Activated T-cell treated with anti-CD3 and anti-CD28 coated beads, Interleukin-2, amount 50 U/mL, for 72 hours (primary cell): ENCODE measurements at regions not wholly inside any gene's neighbourhood (a gene's known extent, or its start where the extent isn't known, plus 50 kb on each side); places are given as distances from the start of the nearest gene placed in this dataset.

Experiments used
- ATAC-seq, 2 donors: fragments of 150-1000 bp; cut with Tn5 transposase; replicated peaks in 1 of 2; 2 replicates each; pipeline ENCODE4 v1.10.0; 2021; ENCODE audit warnings: moderate library complexity in 2 of 2, mild to moderate bottlenecking in 1 of 2
- DNase-seq, 2 donors: peaks; one replicate each; pipeline ENCODE4 v3.0.0; 2021 to 2022; ENCODE audit warnings: mixed read lengths in 1 of 2
- H3K27ac Mint-ChIP-seq: one replicate; pipeline ENCODE4 v1.8.0; 2022; ENCODE audit warnings: mild to moderate bottlenecking, moderate library complexity, mixed read lengths
- H3K27me3 Mint-ChIP-seq: one replicate; pipeline ENCODE4 v1.8.0; 2022; ENCODE audit warnings: low read depth, mixed read lengths
- H3K36me3 Mint-ChIP-seq, 2 donors: one replicate each; pipeline ENCODE4 v1.8.0; 2022; ENCODE audit warnings: mixed read lengths in 2 of 2, mild to moderate bottlenecking in 1 of 2; ENCODE audit not compliant: insufficient read depth in 2 of 2
- H3K4me1 Mint-ChIP-seq: one replicate; pipeline ENCODE4 v1.8.0; 2022; ENCODE audit warnings: low read depth, mixed read lengths
- H3K4me3 Mint-ChIP-seq, 2 donors: one replicate each; pipeline ENCODE4 v1.8.0; 2022; ENCODE audit warnings: mild to moderate bottlenecking in 2 of 2, mixed read lengths in 2 of 2, moderate library complexity in 2 of 2
- H3K9me3 Mint-ChIP-seq, 2 donors: one replicate each; pipeline ENCODE4 v1.8.0; 2022; ENCODE audit warnings: mixed read lengths in 2 of 2

- Mint-ChIP-seq H3K27ac (no peak overlapping the region), H3K27me3 (no peaks in the 10 kb centered on the region), H3K9me3 (peaks cover 3% of the 10 kb centered on the region in 2 donors), H3K4me1 (no peaks in the 10 kb centered on the region), H3K4me3 (no peak overlapping the region), H3K36me3 (peaks cover 0 to 6% of the 10 kb centered on the region in 2 donors)
- ATAC-seq (no peak), DNase-seq (no peak)
Measured at GRCh38 chr18:5091741-5092140, 105.3 kb downstream of the AKAIN1 start.

GRCh38 chr18:5075297-5075696, 121.8 kb downstream of the AKAIN1 start:
- no peaks in the 10 kb centered on the region for H3K9me3 Mint-ChIP-seq
- H3K4me1 Mint-ChIP-seq = no peaks in the 10 kb centered on the region

GRCh38 chr18:5073026-5073944, 123.8 kb downstream of the AKAIN1 start:
- Mint-ChIP-seq H3K36me3 (no peaks in the 10 kb centered on the region), H3K27ac (no peak overlapping the region), H3K9me3 (no peaks in the 10 kb centered on the region), H3K27me3 (peaks cover 1% of the 10 kb centered on the region), H3K4me1 (no peaks in the 10 kb centered on the region), H3K4me3 (no peak overlapping the region)
- DNase-seq (peak; percentile 19), ATAC-seq (peak in 1 of 2 donors; percentile 46)

More at GRCh38 chr18:5075297-5075696, 121.8 kb downstream of the AKAIN1 start:
- no peaks in the 10 kb centered on the region for H3K36me3 Mint-ChIP-seq
- no peak for ATAC-seq
- H3K4me3 Mint-ChIP-seq = no peak overlapping the region
- H3K27ac Mint-ChIP-seq = no peak overlapping the region
- peaks cover 6% of the 10 kb centered on the region for H3K27me3 Mint-ChIP-seq
- DNase-seq = no peak

GRCh38 chr18:5068851-5069250, 128.2 kb downstream of the AKAIN1 start:
- no peak for ATAC-seq
- Mint-ChIP-seq H3K9me3 (no peaks in the 10 kb centered on the region), H3K4me3 (no peak overlapping the region), H3K27ac (no peak overlapping the region), H3K36me3 (no peaks in the 10 kb centered on the region), H3K27me3 (no peaks in the 10 kb centered on the region), H3K4me1 (no peaks in the 10 kb centered on the region)
- DNase-seq = no peak

GRCh38 chr18:5066380-5066977, 130.6 kb downstream of the AKAIN1 start:
- ATAC-seq (no peak), DNase-seq (peak; percentile 15 to 32)
- H3K36me3 Mint-ChIP-seq = no peaks in the 10 kb centered on the region
- no peak overlapping the region for H3K27ac Mint-ChIP-seq
- no peaks in the 10 kb centered on the region for H3K27me3 Mint-ChIP-seq
- H3K4me1 Mint-ChIP-seq = no peaks in the 10 kb centered on the region
- no peak overlapping the region for H3K4me3 Mint-ChIP-seq
- no peaks in the 10 kb centered on the region for H3K9me3 Mint-ChIP-seq

GRCh38 chr18:5065615-5066014, 131.4 kb downstream of the AKAIN1 start:
- no peaks in the 10 kb centered on the region for H3K27me3 Mint-ChIP-seq
- H3K27ac Mint-ChIP-seq = no peak overlapping the region
- no peak overlapping the region for H3K4me3 Mint-ChIP-seq
- H3K9me3 Mint-ChIP-seq = no peaks in the 10 kb centered on the region
- H3K4me1 Mint-ChIP-seq = no peaks in the 10 kb centered on the region
- H3K36me3 Mint-ChIP-seq = no peaks in the 10 kb centered on the region
- ATAC-seq (no peak), DNase-seq (no peak)

GRCh38 chr18:5064841-5065370, 132.2 kb downstream of the AKAIN1 start:
- H3K36me3 Mint-ChIP-seq = no peaks in the 10 kb centered on the region
- H3K4me3 Mint-ChIP-seq = no peak overlapping the region
- no peaks in the 10 kb centered on the region for H3K27me3 Mint-ChIP-seq
- DNase-seq (no peak), ATAC-seq (no peak)
- no peaks in the 10 kb centered on the region for H3K4me1 Mint-ChIP-seq
- no peak overlapping the region for H3K27ac Mint-ChIP-seq
- H3K9me3 Mint-ChIP-seq = no peaks in the 10 kb centered on the region

GRCh38 chr18:5061785-5062184, 135.3 kb downstream of the AKAIN1 start:
- Mint-ChIP-seq H3K4me1 (peaks cover 20% of the 10 kb centered on the region), H3K9me3 (no peaks in the 10 kb centered on the region), H3K4me3 (no peak overlapping the region), H3K27ac (no peak overlapping the region), H3K36me3 (no peaks in the 10 kb centered on the region), H3K27me3 (peaks cover 6% of the 10 kb centered on the region)
- ATAC-seq (no peak), DNase-seq (no peak)

GRCh38 chr18:5060543-5060942, 136.5 kb downstream of the AKAIN1 start:
- peaks cover 20% of the 10 kb centered on the region for H3K4me1 Mint-ChIP-seq
- no peak overlapping the region for H3K4me3 Mint-ChIP-seq
- ATAC-seq (no peak), DNase-seq (no peak)
- no peak overlapping the region for H3K27ac Mint-ChIP-seq
- H3K27me3 Mint-ChIP-seq = peaks cover 6% of the 10 kb centered on the region
- H3K9me3 Mint-ChIP-seq = no peaks in the 10 kb centered on the region
- no peaks in the 10 kb centered on the region for H3K36me3 Mint-ChIP-seq

GRCh38 chr18:5059696-5060032, 137.4 kb downstream of the AKAIN1 start:
- DNase-seq (no peak), ATAC-seq (no peak)
- Mint-ChIP-seq H3K4me1 (peaks cover 20% of the 10 kb centered on the region), H3K4me3 (no peak overlapping the region), H3K27me3 (peaks cover 6% of the 10 kb centered on the region), H3K36me3 (no peaks in the 10 kb centered on the region), H3K9me3 (no peaks in the 10 kb centered on the region), H3K27ac (no peak overlapping the region)

- DNase-seq = peak; percentile 10 to 12
- no peaks in the 10 kb centered on the region for H3K36me3 Mint-ChIP-seq
- H3K4me1 Mint-ChIP-seq = peaks cover 20% of the 10 kb centered on the region
- H3K9me3 Mint-ChIP-seq = no peaks in the 10 kb centered on the region
- no peak overlapping the region for H3K27ac Mint-ChIP-seq
- peak overlapping the region in 1 of 2 donors; percentile 26 for H3K4me3 Mint-ChIP-seq
- peak; percentile 62 to 73 for ATAC-seq
- H3K27me3 Mint-ChIP-seq = peaks cover 6% of the 10 kb centered on the region
Measured at GRCh38 chr18:5058768-5059695, 138.0 kb downstream of the AKAIN1 start.

GRCh38 chr18:5057386-5058348, 139.4 kb downstream of the AKAIN1 start:
- H3K9me3 Mint-ChIP-seq = no peaks in the 10 kb centered on the region
- no peak overlapping the region for H3K4me3 Mint-ChIP-seq
- H3K27ac Mint-ChIP-seq = no peak overlapping the region
- peaks cover 6% of the 10 kb centered on the region for H3K27me3 Mint-ChIP-seq
- H3K4me1 Mint-ChIP-seq = peaks cover 20% of the 10 kb centered on the region
- ATAC-seq (peak; percentile 60 to 61), DNase-seq (peak; percentile 52 to 62)
- no peaks in the 10 kb centered on the region for H3K36me3 Mint-ChIP-seq
